HepG2 (cell line): ENCODE measurements at regions not wholly inside any gene's neighbourhood (a gene's known extent, or its start where the extent isn't known, plus 50 kb on each side); places are given as distances from the start of the nearest gene placed in this dataset.

Experiments used
- HDAC2 ChIP-seq: sonication (generic); formaldehyde crosslinking; IDR thresholded peaks from 2 replicates; pipeline ENCODE4 v1.4.0; 2020; ENCODE audit warnings: missing genetic modification reagents
- IRF9 ChIP-seq: sonication (generic); formaldehyde crosslinking; IDR thresholded peaks from 2 replicates; pipeline ENCODE4 v1.8.0; 2022; ENCODE audit warnings: missing genetic modification reagents, mild to moderate bottlenecking, borderline replicate concordance
- NFRKB ChIP-seq: fragments of 450-650 bp; IDR thresholded peaks from 2 replicates; pipeline ENCODE4 v1.6.1; 2017
- PBX2 ChIP-seq: IDR thresholded peaks from 2 replicates; pipeline ENCODE4 v1.6.1; 2016; ENCODE audit warnings: control low read depth
- PHF20 ChIP-seq: sonication (generic); formaldehyde crosslinking; IDR thresholded peaks from 2 replicates; pipeline ENCODE4 v1.5.0; 2020; ENCODE audit warnings: mild to moderate bottlenecking, missing genetic modification reagents
- SSRP1 ChIP-seq: IDR thresholded peaks from 2 replicates; pipeline ENCODE4 v1.6.1; 2016; ENCODE audit warnings: control low read depth
- ZNF577 ChIP-seq: sonication (generic); formaldehyde crosslinking; IDR thresholded peaks from 2 replicates; pipeline ENCODE4 v1.4.0; 2020; ENCODE audit warnings: mild to moderate bottlenecking, low read depth, missing genetic modification reagents, borderline replicate concordance
- ZNF703 ChIP-seq: sonication (generic); formaldehyde crosslinking; IDR thresholded peaks from 2 replicates; pipeline ENCODE4 v1.5.1; 2020; ENCODE audit warnings: missing genetic modification reagents, mild to moderate bottlenecking, moderate library complexity, borderline replicate concordance
- ZNF839 ChIP-seq: sonication (generic); formaldehyde crosslinking; IDR thresholded peaks from 2 replicates; pipeline ENCODE4 v1.4.0; 2020; ENCODE audit warnings: missing genetic modification reagents, mild to moderate bottlenecking, borderline replicate concordance
- ZSCAN29 ChIP-seq: sonication (generic); formaldehyde crosslinking; conservative IDR thresholded peaks from 2 replicates; pipeline ENCODE4 v1.4.0; 2020; ENCODE audit warnings: mild to moderate bottlenecking, missing genetic modification reagents

- TF ChIP-seq ZNF839: no peak
- TF ChIP-seq ZNF703 (CRISPR knock-in tag): no peak
- TF ChIP-seq PHF20 (CRISPR knock-in tag): no peak
- TF ChIP-seq NFRKB: no peak
- no peak for TF ChIP-seq PBX2 (CRISPR knock-in tag)
- no peak for TF ChIP-seq ZNF577
- no peak for TF ChIP-seq SSRP1 (CRISPR knock-in tag)
- no peak for TF ChIP-seq ZSCAN29 (CRISPR knock-in tag)
- TF ChIP-seq HDAC2 (CRISPR knock-in tag): no peak
- no peak for TF ChIP-seq IRF9
Measured at GRCh38 chr1:239537795-239538194, 151.4 kb downstream of the CHRM3 start.
